Mesendoderm (in vitro differentiated cells): ENCODE measurements at regions not wholly inside any gene's neighbourhood (a gene's known extent, or its start where the extent isn't known, plus 50 kb on each side); places are given as distances from the start of the nearest gene placed in this dataset.
A peak's percentile ranks its signal among the peaks of the same experiment; 100 is the strongest.

Experiments
- DNase-seq: peaks from one replicate; pipeline ENCODE4 v3.0.0; 2013
- H2AK5ac ChIP-seq: 2 replicates; pipeline ENCODE4 v1.6.1; 2013; ENCODE audit warnings: low read length, inconsistent platforms
- H2BK120ac ChIP-seq: 2 replicates; pipeline ENCODE4 v1.6.1; 2013; ENCODE audit warnings: low read depth, mild to moderate bottlenecking, low read length, moderate library complexity, mixed read lengths
- H2BK15ac ChIP-seq: replicated peaks from 2 replicates; pipeline ENCODE4 v1.6.1; 2013; ENCODE audit warnings: low read depth, mild to moderate bottlenecking, moderate library complexity
- H2BK5ac ChIP-seq: 2 replicates; pipeline ENCODE4 v1.6.1; 2013; ENCODE audit warnings: low read length, inconsistent platforms
- H3K18ac ChIP-seq: 2 replicates; pipeline ENCODE4 v1.6.1; 2013; ENCODE audit warnings: mild to moderate bottlenecking, low read length, mixed read lengths
- H3K23ac ChIP-seq: one replicate; pipeline ENCODE4 v1.6.1; 2013; ENCODE audit warnings: low read length
- H3K27ac ChIP-seq: 2 replicates; pipeline ENCODE4 v1.5.1; 2013; ENCODE audit warnings: low read depth, mild to moderate bottlenecking, inconsistent platforms, low read length, moderate library complexity
- H3K27me3 ChIP-seq: 2 replicates; pipeline ENCODE4 v1.6.1; 2013; ENCODE audit warnings: low read length, control low read depth, mild to moderate bottlenecking, inconsistent platforms; ENCODE audit not compliant: insufficient read depth, poor library complexity
- H3K36me3 ChIP-seq: 2 replicates; pipeline ENCODE4 v1.6.1; 2013; ENCODE audit warnings: low read length, inconsistent platforms; ENCODE audit not compliant: control insufficient read depth, insufficient read depth
- H3K4ac ChIP-seq: one replicate; pipeline ENCODE4 v1.6.1; 2013; ENCODE audit warnings: low read depth, mild to moderate bottlenecking, low read length, moderate library complexity
- H3K4me1 ChIP-seq: 2 replicates; pipeline ENCODE4 v1.6.1; 2013; ENCODE audit warnings: low read depth, low read length, inconsistent platforms; ENCODE audit not compliant: control insufficient read depth
- H3K4me2 ChIP-seq: 2 replicates; pipeline ENCODE4 v1.6.1; 2013; ENCODE audit warnings: low read length
- H3K4me3 ChIP-seq: 2 replicates; pipeline ENCODE4 v1.5.1; 2013; ENCODE audit warnings: mild to moderate bottlenecking, low read length
- H3K56ac ChIP-seq: one replicate; pipeline ENCODE4 v1.6.1; 2013; ENCODE audit warnings: low read length
- H3K79me1 ChIP-seq: 2 replicates; pipeline ENCODE4 v1.6.1; 2013; ENCODE audit warnings: low read length, inconsistent platforms
- H3K79me2 ChIP-seq: 2 replicates; pipeline ENCODE4 v1.6.1; 2013; ENCODE audit warnings: mild to moderate bottlenecking, low read length; ENCODE audit not compliant: control insufficient read depth, insufficient read depth
- H3K9ac ChIP-seq: 2 replicates; pipeline ENCODE4 v1.6.1; 2013; ENCODE audit warnings: low read length, inconsistent platforms
- H4K5ac ChIP-seq: one replicate; pipeline ENCODE4 v1.6.1; 2013; ENCODE audit warnings: low read length
- H4K8ac ChIP-seq: one replicate; pipeline ENCODE4 v1.6.1; 2013; ENCODE audit warnings: low read depth, mild to moderate bottlenecking, control low read depth, low read length, moderate library complexity
- WGBS: extraction: QIAGEN DNeasy Blood & Tissue Kit; methylation state at CpG from one replicate; pipeline ENCODE4 v1.1.7; 2013; ENCODE audit warnings: low lambda C conversion rate, missing lambda C conversion rate; ENCODE audit not compliant: insufficient coverage; ENCODE audit errors: extremely low coverage; 5-methylcytosine and 5-hydroxymethylcytosine counted together

DNA sequence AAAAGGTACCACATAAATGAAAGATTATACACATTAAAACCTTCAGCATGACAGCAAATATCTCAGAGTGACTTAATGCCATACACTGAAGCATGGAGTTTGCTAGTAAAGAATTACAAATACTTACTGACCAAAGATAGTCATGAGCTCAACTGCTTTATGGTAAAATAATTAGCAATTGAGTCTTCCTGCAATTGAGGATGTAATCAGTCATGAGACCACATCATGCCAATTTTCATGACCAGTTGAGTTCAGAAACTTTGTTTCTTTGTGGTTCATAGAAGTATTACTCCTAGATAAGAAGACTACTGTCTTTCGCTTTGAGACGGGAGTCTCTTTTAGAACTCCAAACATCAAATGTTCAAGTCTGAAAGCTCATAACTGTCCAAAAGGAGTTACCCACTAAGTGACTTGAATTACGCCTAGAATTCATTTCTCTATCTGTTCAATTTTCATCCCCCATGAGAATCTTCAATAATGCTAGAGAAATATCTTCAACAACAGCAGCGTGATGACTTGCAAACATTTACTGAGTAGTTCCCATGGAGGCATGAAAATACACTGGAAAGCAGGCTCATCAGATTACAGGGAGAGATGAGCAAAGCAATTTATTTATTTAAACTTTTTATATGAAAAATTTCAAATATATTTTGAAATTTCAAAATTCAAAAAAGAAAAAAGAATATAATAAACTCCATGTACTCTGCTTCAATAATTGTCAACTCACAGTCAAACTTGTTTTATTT, 120.0 kb downstream of the BTG1 start:
- no peak overlapping the region for H4K5ac ChIP-seq
- no CpG with 5 or more reads among the region's 4 CpGs for WGBS
- no peak overlapping the region for H3K18ac ChIP-seq
- no peak overlapping the region for H3K27ac ChIP-seq
- H3K79me2 ChIP-seq, result no peaks in the 10 kb centered on the region
- no peak overlapping the region for H2AK5ac ChIP-seq
- H3K4me2 ChIP-seq, result no peak overlapping the region
- H2BK15ac ChIP-seq, result no peak overlapping the region
- H3K4me1 ChIP-seq, result no peaks in the 10 kb centered on the region
- H3K79me1 ChIP-seq, result no peaks in the 10 kb centered on the region
- H3K4ac ChIP-seq, result no peak overlapping the region
- no peaks in the 10 kb centered on the region for H3K27me3 ChIP-seq
- H3K36me3 ChIP-seq, result no peaks in the 10 kb centered on the region
- no peak overlapping the region for H3K23ac ChIP-seq
- no peak overlapping the region for H3K56ac ChIP-seq
- H2BK120ac ChIP-seq, result no peak overlapping the region
- DNase-seq, result no peak
- no peak overlapping the region for H2BK5ac ChIP-seq
- no peak overlapping the region for H3K4me3 ChIP-seq
- no peak overlapping the region for H3K9ac ChIP-seq
- no peak overlapping the region for H4K8ac ChIP-seq

DNA sequence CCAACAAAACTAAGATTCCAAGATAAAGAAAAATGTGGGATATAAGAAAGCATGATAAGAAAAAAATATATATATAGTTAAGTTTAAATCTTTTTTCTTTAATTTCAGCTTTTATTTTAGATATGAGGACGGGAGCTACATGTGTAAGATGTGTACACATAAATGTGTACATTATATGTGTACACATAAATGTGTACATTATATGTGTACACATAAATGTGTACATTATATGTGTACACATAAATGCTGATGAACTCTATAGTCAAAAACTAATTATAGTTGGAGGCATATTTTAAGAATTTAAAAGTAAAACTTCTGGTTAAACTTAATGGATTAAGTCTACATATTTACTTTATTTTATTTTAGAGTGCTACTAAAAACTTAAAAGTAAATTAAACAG, 123.6 kb downstream of the BTG1 start:
- H2BK120ac ChIP-seq, result no peak overlapping the region
- H3K56ac ChIP-seq, result no peak overlapping the region
- H3K23ac ChIP-seq, result no peak overlapping the region
- no peak overlapping the region for H3K9ac ChIP-seq
- no peak overlapping the region for H2AK5ac ChIP-seq
- no peaks in the 10 kb centered on the region for H3K4me1 ChIP-seq
- no peak overlapping the region for H2BK15ac ChIP-seq
- no peak overlapping the region for H3K27ac ChIP-seq
- DNase-seq, result no peak
- no peaks in the 10 kb centered on the region for H3K79me2 ChIP-seq
- no peak overlapping the region for H3K18ac ChIP-seq
- no peaks in the 10 kb centered on the region for H3K79me1 ChIP-seq
- H4K8ac ChIP-seq, result no peak overlapping the region
- H4K5ac ChIP-seq, result no peak overlapping the region
- no peaks in the 10 kb centered on the region for H3K27me3 ChIP-seq
- H3K4me3 ChIP-seq, result no peak overlapping the region
- H3K4me2 ChIP-seq, result no peak overlapping the region
- WGBS, result no CpG with 5 or more reads among the region's 1 CpG
- H2BK5ac ChIP-seq, result no peak overlapping the region
- H3K36me3 ChIP-seq, result no peaks in the 10 kb centered on the region
- H3K4ac ChIP-seq, result no peak overlapping the region

DNA sequence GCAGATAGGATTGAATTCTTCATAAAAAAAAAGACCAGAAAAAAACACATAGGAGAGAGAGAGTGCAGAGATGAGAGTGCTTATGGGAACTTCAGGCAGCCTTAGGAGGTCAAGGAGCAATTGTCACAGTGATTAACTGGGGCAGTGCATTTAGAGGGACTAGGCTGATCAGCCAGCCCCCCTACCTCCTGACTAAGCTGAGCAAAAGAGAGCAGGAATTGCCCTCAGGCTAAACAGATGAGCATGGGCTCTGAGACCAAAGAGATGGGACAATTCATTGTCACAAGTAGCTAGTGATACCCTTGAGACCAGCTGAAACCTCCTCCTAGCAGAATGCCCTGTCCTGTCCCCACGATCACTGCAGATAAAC, 124.0 kb downstream of the BTG1 start:
- no peak overlapping the region for H3K56ac ChIP-seq
- no peak overlapping the region for H3K27ac ChIP-seq
- no peak overlapping the region for H3K4ac ChIP-seq
- no peaks in the 10 kb centered on the region for H3K79me1 ChIP-seq
- peak; percentile 97 for DNase-seq
- no peak overlapping the region for H3K9ac ChIP-seq
- no peak overlapping the region for H3K23ac ChIP-seq
- H3K79me2 ChIP-seq, result no peaks in the 10 kb centered on the region
- no peak overlapping the region for H3K18ac ChIP-seq
- no peak overlapping the region for H2BK15ac ChIP-seq
- no peaks in the 10 kb centered on the region for H3K36me3 ChIP-seq
- no peak overlapping the region for H3K4me3 ChIP-seq
- H3K27me3 ChIP-seq, result no peaks in the 10 kb centered on the region
- H3K4me1 ChIP-seq, result no peaks in the 10 kb centered on the region
- H2BK120ac ChIP-seq, result no peak overlapping the region
- no peak overlapping the region for H3K4me2 ChIP-seq
- no peak overlapping the region for H4K5ac ChIP-seq
- no peak overlapping the region for H4K8ac ChIP-seq
- H2BK5ac ChIP-seq, result no peak overlapping the region
- no CpG with 5 or more reads among the region's 1 CpG for WGBS
- H2AK5ac ChIP-seq, result no peak overlapping the region

DNA sequence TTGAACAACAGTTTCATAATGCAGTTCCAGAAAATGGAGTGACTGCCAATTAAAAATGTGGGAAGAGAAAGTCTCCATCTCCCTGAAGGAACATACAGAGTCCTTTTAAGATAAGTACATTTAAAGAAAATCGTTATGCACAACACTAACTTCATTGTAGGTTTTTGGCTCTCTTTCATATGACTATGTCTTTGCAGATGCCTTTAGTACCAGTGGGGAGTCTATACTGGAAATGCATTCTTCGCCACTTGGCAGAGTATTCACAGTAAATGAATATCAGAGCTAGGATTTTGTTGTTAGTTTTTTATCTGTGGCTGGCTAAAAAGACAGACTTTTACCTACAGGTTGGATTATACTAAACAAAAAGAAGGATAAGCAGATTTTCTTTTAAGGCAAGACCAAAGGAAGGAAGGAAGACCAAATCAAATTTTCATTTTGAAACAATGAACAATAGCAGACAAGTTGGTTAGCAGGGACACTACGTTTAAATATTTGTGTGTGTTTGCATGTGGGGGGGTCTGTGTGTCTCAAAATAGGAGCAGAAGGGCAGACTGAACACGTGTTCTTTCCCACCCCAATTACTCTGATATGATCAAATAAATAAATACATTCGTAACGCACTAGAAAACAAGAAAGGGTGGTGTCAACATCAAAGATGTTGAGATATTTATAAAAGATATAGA, 124.5 kb downstream of the BTG1 start:
- no peak for DNase-seq
- no peak overlapping the region for H2BK120ac ChIP-seq
- no peak overlapping the region for H2AK5ac ChIP-seq
- H4K8ac ChIP-seq, result no peak overlapping the region
- WGBS, result no CpG with 5 or more reads among the region's 6 CpGs
- H3K4ac ChIP-seq, result no peak overlapping the region
- no peaks in the 10 kb centered on the region for H3K79me1 ChIP-seq
- H3K4me2 ChIP-seq, result no peak overlapping the region
- no peak overlapping the region for H3K56ac ChIP-seq
- no peaks in the 10 kb centered on the region for H3K4me1 ChIP-seq
- no peaks in the 10 kb centered on the region for H3K36me3 ChIP-seq
- H3K23ac ChIP-seq, result no peak overlapping the region
- H3K27me3 ChIP-seq, result no peaks in the 10 kb centered on the region
- no peak overlapping the region for H3K4me3 ChIP-seq
- H2BK15ac ChIP-seq, result no peak overlapping the region
- no peak overlapping the region for H4K5ac ChIP-seq
- H3K27ac ChIP-seq, result no peak overlapping the region
- H3K79me2 ChIP-seq, result no peaks in the 10 kb centered on the region
- H3K9ac ChIP-seq, result no peak overlapping the region
- peak overlapping the region; percentile 68 for H3K18ac ChIP-seq
- no peak overlapping the region for H2BK5ac ChIP-seq

DNA sequence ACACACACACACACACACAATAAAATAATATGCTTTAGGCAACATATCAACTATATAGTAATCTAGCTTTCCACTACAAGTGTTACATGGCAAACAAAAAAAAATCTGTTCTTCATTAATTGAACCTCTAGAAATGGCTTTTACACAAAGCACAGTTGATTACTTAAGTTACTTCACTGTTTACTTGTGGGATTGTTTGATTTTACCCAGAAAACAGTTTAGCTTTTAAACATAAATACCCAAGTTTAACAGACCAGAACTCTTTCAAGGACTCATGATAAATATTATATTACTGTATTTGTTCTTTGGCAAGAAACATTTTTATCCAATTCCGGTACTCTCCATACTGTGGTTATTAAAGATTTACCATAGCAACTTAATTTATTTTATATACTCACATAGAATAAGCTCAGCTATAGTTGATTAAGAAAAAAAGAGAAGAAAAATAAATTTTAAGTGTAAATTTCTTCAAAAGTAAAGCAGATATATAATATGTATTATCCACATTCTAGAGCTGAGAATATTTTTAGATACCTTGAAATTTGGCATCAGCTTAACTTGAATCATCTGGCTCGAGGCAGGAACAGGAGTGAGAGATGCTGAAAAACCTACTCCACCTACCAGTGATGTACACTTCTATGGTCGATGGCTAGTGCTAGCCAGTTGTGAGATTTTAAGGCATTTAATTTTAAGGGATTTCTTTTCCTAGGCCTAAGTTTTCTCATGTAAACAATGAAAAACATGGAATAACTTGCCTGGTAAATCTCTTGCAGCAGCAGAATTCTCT, 126.0 kb downstream of the BTG1 start:
- no CpG with 5 or more reads among the region's 3 CpGs for whole genome bisulfite sequencing
- no peak overlapping the region for H4K5ac ChIP-seq
- H4K8ac ChIP-seq, result no peak overlapping the region

More for the DNA sequence above, 126.0 kb downstream of the BTG1 start:
- H3K18ac ChIP-seq, result no peak overlapping the region
- no peak overlapping the region for H2BK5ac ChIP-seq
- no peak overlapping the region for H3K56ac ChIP-seq
- no peaks in the 10 kb centered on the region for H3K27me3 ChIP-seq
- H2BK15ac ChIP-seq, result no peak overlapping the region
- H3K4me2 ChIP-seq, result no peak overlapping the region
- no peak overlapping the region for H3K4ac ChIP-seq
- no peak overlapping the region for H3K27ac ChIP-seq
- H2BK120ac ChIP-seq, result no peak overlapping the region
- H3K79me1 ChIP-seq, result no peaks in the 10 kb centered on the region
- H3K4me1 ChIP-seq, result no peaks in the 10 kb centered on the region
- no peak overlapping the region for H2AK5ac ChIP-seq
- no peak overlapping the region for H3K4me3 ChIP-seq
- H3K79me2 ChIP-seq, result no peaks in the 10 kb centered on the region
- H3K23ac ChIP-seq, result no peak overlapping the region
- DNase-seq, result no peak
- H3K36me3 ChIP-seq, result no peaks in the 10 kb centered on the region
- H3K9ac ChIP-seq, result no peak overlapping the region
